ENCODE measurements at regions not wholly inside any gene's neighbourhood (a gene's known extent, or its start where the extent isn't known, plus 50 kb on each side); places are given as distances from the start of the nearest gene placed in this dataset.

GRCh38 chrX:25213611-25214010 is 197.8 kb upstream of the ARX start:
- no peak for DNase-seq

- no peak for DNase-seq
Observed at GRCh38 chrX:25207803-25208475, 192.2 kb upstream of the ARX start.

GRCh38 chrX:25206778-25207177 is 191.0 kb upstream of the ARX start:
- no peak for DNase-seq

- no peak for DNase-seq
Observed at GRCh38 chrX:25204182-25204581, 188.4 kb upstream of the ARX start.

GRCh38 chrX:25202827-25203226 is 187.1 kb upstream of the ARX start:
- DNase-seq: no peak

- no peak for DNase-seq
Observed at GRCh38 chrX:25198891-25199290, 183.1 kb upstream of the ARX start.

GRCh38 chrX:25198253-25198652 is 182.5 kb upstream of the ARX start:
- DNase-seq: no peak

- DNase-seq: no peak
Observed at GRCh38 chrX:25196221-25196620, 180.5 kb upstream of the ARX start.

GRCh38 chrX:25191403-25191802 is 175.6 kb upstream of the ARX start:
- DNase-seq: no peak

- DNase-seq: no peak
Observed at GRCh38 chrX:25181775-25182174, 166.0 kb upstream of the ARX start.

- DNase-seq: no peak
Observed at GRCh38 chrX:25180242-25180641, 164.5 kb upstream of the ARX start.

- no peak for DNase-seq
Observed at GRCh38 chrX:25178555-25178954, 162.8 kb upstream of the ARX start.

- no peak for DNase-seq
Observed at GRCh38 chrX:25175743-25176142, 160.0 kb upstream of the ARX start.

- DNase-seq: no peak
Observed at GRCh38 chrX:25175171-25175570, 159.4 kb upstream of the ARX start.

GRCh38 chrX:25166546-25166945 is 150.8 kb upstream of the ARX start:
- no peak for DNase-seq

- DNase-seq: no peak
Observed at GRCh38 chrX:25166145-25166544, 150.4 kb upstream of the ARX start.

GRCh38 chrX:25158635-25159034 is 142.9 kb upstream of the ARX start:
- DNase-seq: no peak

- DNase-seq: no peak
Observed at GRCh38 chrX:25156832-25157231, 141.1 kb upstream of the ARX start.

GRCh38 chrX:25156323-25156722 is 140.6 kb upstream of the ARX start:
- DNase-seq: no peak

- no peak for DNase-seq
Observed at GRCh38 chrX:25154168-25154567, 138.4 kb upstream of the ARX start.

GRCh38 chrX:25151749-25152148 is 136.0 kb upstream of the ARX start:
- no peak for DNase-seq

- peak; percentile 24 for DNase-seq
Observed at GRCh38 chrX:25144043-25144940, 128.5 kb upstream of the ARX start.

GRCh38 chrX:25143596-25143995 is 127.8 kb upstream of the ARX start:
- DNase-seq: no peak

- DNase-seq: no peak
Observed at GRCh38 chrX:25141684-25142083, 125.9 kb upstream of the ARX start.
